HEK293 (cell line): ENCODE measurements at regions not wholly inside any gene's neighbourhood (a gene's known extent, or its start where the extent isn't known, plus 50 kb on each side); places are given as distances from the start of the nearest gene placed in this dataset.

Experiments
- CTCF ChIA-PET: fragments of 350-600 bp; formaldehyde crosslinking; extraction: SDS; loops from one replicate; lab custom pipeline; 2021; ENCODE audit warnings: antibody characterized with exemption; lab: Yijun Ruan, JAX
- POLR2A ChIA-PET: fragments of 300-600 bp; formaldehyde crosslinking; extraction: SDS; loops from one replicate; lab custom pipeline; 2020; ENCODE audit warnings: antibody characterized with exemption, inconsistent platforms; lab: Yijun Ruan, JAX
- H3K27ac ChIP-seq: fragments of 200-500 bp; sonication (Bioruptor generic); 2 replicates; pipeline ENCODE4 v1.5.1; 2014; ENCODE audit warnings: low read depth, low read length, control low read depth, inconsistent platforms; ENCODE audit errors: extremely low read depth
- H3K36me3 ChIP-seq, 2 experiments: fragments of 200-500 bp in 1 of 2; sonication (Bioruptor generic) in 1 of 2; 1 replicate in 1 of 2; 2 replicates in 1 of 2; pipeline ENCODE4 v1.5.1; 2014 to 2017; ENCODE audit warnings: inconsistent platforms in 2 of 2, low read length in 2 of 2; ENCODE audit not compliant: control insufficient read depth in 2 of 2, insufficient read depth in 1 of 2
- H3K4me1 ChIP-seq: fragments of 200-500 bp; sonication (Bioruptor generic); 2 replicates; pipeline ENCODE4 v1.5.1; 2014; ENCODE audit warnings: mild to moderate bottlenecking, low read length, inconsistent platforms; ENCODE audit not compliant: control insufficient read depth, insufficient read depth
- H3K4me3 ChIP-seq: 2 replicates; pipeline ENCODE4 v1.5.1; 2011; ENCODE audit warnings: low read depth, mild to moderate bottlenecking, control low read depth, low read length, moderate library complexity
- H3K9me3 ChIP-seq: fragments of 200-500 bp; sonication (Bioruptor generic); 2 replicates; pipeline ENCODE4 v1.5.1; 2014; ENCODE audit warnings: low read depth, low read length, inconsistent platforms; ENCODE audit not compliant: control insufficient read depth, insufficient read depth
- GLIS1 ChIP-seq: fragments of 450-650 bp; formaldehyde crosslinking; IDR thresholded peaks from 2 replicates; pipeline ENCODE4 v1.5.1; 2016; ENCODE audit warnings: missing biosample characterization, missing genetic modification characterization
- GLIS2 ChIP-seq: fragments of 450-650 bp; formaldehyde crosslinking; IDR thresholded peaks from 2 replicates; pipeline ENCODE4 v1.5.1; 2016; ENCODE audit warnings: missing biosample characterization, missing genetic modification characterization
- KLF10 ChIP-seq: fragments of 450-650 bp; IDR thresholded peaks from 2 replicates; pipeline ENCODE4 v1.5.1; 2018; ENCODE audit warnings: missing biosample characterization, mild to moderate bottlenecking, missing genetic modification characterization
- MZF1 ChIP-seq: fragments of 450-650 bp; formaldehyde crosslinking; IDR thresholded peaks from 2 replicates; pipeline ENCODE4 v1.5.1; 2017; ENCODE audit warnings: missing biosample characterization, missing genetic modification characterization, borderline replicate concordance
- SCRT1 ChIP-seq: fragments of 450-650 bp; formaldehyde crosslinking; IDR thresholded peaks from 2 replicates; pipeline ENCODE4 v1.5.1; 2016; ENCODE audit warnings: missing biosample characterization, missing genetic modification characterization, borderline replicate concordance
- ZBTB1 ChIP-seq: fragments of 450-650 bp; formaldehyde crosslinking; IDR thresholded peaks from 2 replicates; pipeline ENCODE4 v1.5.1; 2016; ENCODE audit warnings: missing biosample characterization, missing genetic modification characterization
- ZFP41 ChIP-seq: fragments of 450-650 bp; formaldehyde crosslinking; IDR thresholded peaks from 2 replicates; pipeline ENCODE4 v1.5.1; 2016; ENCODE audit warnings: missing biosample characterization, missing genetic modification characterization, borderline replicate concordance
- ZNF112 ChIP-seq: fragments of 450-650 bp; formaldehyde crosslinking; IDR thresholded peaks from 2 replicates; pipeline ENCODE4 v1.5.0; 2017; ENCODE audit warnings: missing biosample characterization, missing genetic modification characterization
- ZNF138 ChIP-seq: fragments of 450-650 bp; formaldehyde crosslinking; IDR thresholded peaks from 2 replicates; pipeline ENCODE4 v1.5.1; 2016; ENCODE audit warnings: missing biosample characterization, missing genetic modification characterization, borderline replicate concordance
- ZNF140 ChIP-seq: fragments of 450-650 bp; formaldehyde crosslinking; IDR thresholded peaks from 2 replicates; pipeline ENCODE4 v1.5.1; 2016; ENCODE audit warnings: missing biosample characterization, missing genetic modification characterization
- ZNF157 ChIP-seq: fragments of 450-650 bp; formaldehyde crosslinking; IDR thresholded peaks from 2 replicates; pipeline ENCODE4 v1.5.1; 2016; ENCODE audit warnings: missing biosample characterization, missing genetic modification characterization
- ZNF211 ChIP-seq: fragments of 450-650 bp; formaldehyde crosslinking; IDR thresholded peaks from 2 replicates; pipeline ENCODE4 v1.5.1; 2016; ENCODE audit warnings: low read depth, missing biosample characterization, missing genetic modification characterization
- ZNF24 ChIP-seq: fragments of 450-650 bp; formaldehyde crosslinking; IDR thresholded peaks from 2 replicates; pipeline ENCODE4 v1.5.1; 2016; ENCODE audit warnings: missing biosample characterization, missing genetic modification characterization
- ZNF266 ChIP-seq: fragments of 450-650 bp; formaldehyde crosslinking; IDR thresholded peaks from 2 replicates; pipeline ENCODE4 v1.5.1; 2016; ENCODE audit warnings: missing biosample characterization, missing genetic modification characterization, low read depth
- ZNF324 ChIP-seq: fragments of 450-650 bp; formaldehyde crosslinking; IDR thresholded peaks from 2 replicates; pipeline ENCODE4 v1.5.1; 2016; ENCODE audit warnings: missing biosample characterization, missing genetic modification characterization
- ZNF394 ChIP-seq: fragments of 450-650 bp; formaldehyde crosslinking; IDR thresholded peaks from 2 replicates; pipeline ENCODE4 v1.5.1; 2016; ENCODE audit warnings: missing biosample characterization, missing genetic modification characterization, mild to moderate bottlenecking, moderate library complexity, borderline replicate concordance
- ZNF561 ChIP-seq: fragments of 450-650 bp; IDR thresholded peaks from 2 replicates; pipeline ENCODE4 v1.5.1; 2018; ENCODE audit warnings: missing biosample characterization, missing genetic modification characterization, borderline replicate concordance
- ZNF660 ChIP-seq: fragments of 450-650 bp; IDR thresholded peaks from 2 replicates; pipeline ENCODE4 v1.5.1; 2018; ENCODE audit warnings: missing biosample characterization, mild to moderate bottlenecking, missing genetic modification characterization
- ZNF670 ChIP-seq: fragments of 450-650 bp; formaldehyde crosslinking; IDR thresholded peaks from 2 replicates; pipeline ENCODE4 v1.5.1; 2016; ENCODE audit warnings: missing biosample characterization, missing genetic modification characterization, low read depth
- ZSCAN16 ChIP-seq: fragments of 450-650 bp; formaldehyde crosslinking; IDR thresholded peaks from 2 replicates; pipeline ENCODE4 v1.5.1; 2016; ENCODE audit warnings: missing biosample characterization, missing genetic modification characterization
- ZSCAN23 ChIP-seq: fragments of 450-650 bp; formaldehyde crosslinking; IDR thresholded peaks from 2 replicates; pipeline ENCODE4 v1.5.1; 2016; ENCODE audit warnings: missing biosample characterization, missing genetic modification characterization
- ZXDB ChIP-seq: fragments of 450-650 bp; formaldehyde crosslinking; IDR thresholded peaks from 2 replicates; pipeline ENCODE4 v1.5.1; 2016; ENCODE audit warnings: missing biosample characterization, missing genetic modification characterization
- TF ChIP-seq, protein P1 (sequence below): fragments of 450-650 bp; formaldehyde crosslinking; IDR thresholded peaks from 2 replicates; pipeline ENCODE4 v1.5.1; 2016; ENCODE audit warnings: missing biosample characterization, missing genetic modification characterization
- TF ChIP-seq, protein P2 (sequence below): fragments of 450-650 bp; formaldehyde crosslinking; IDR thresholded peaks from 2 replicates; pipeline ENCODE4 v1.5.1; 2016; ENCODE audit warnings: missing biosample characterization, missing genetic modification characterization
- TF ChIP-seq, protein P3 (sequence below): fragments of 450-650 bp; formaldehyde crosslinking; IDR thresholded peaks from 2 replicates; pipeline ENCODE4 v1.5.1; 2016; ENCODE audit warnings: missing biosample characterization, missing genetic modification characterization
- TF ChIP-seq, protein P4 (sequence below): fragments of 450-650 bp; formaldehyde crosslinking; IDR thresholded peaks from 2 replicates; pipeline ENCODE4 v1.5.1; 2016; ENCODE audit warnings: missing biosample characterization, missing genetic modification characterization
- TF ChIP-seq, protein P5 (sequence below): fragments of 450-650 bp; formaldehyde crosslinking; IDR thresholded peaks from 2 replicates; pipeline ENCODE4 v1.5.1; 2016; ENCODE audit warnings: missing biosample characterization, missing genetic modification characterization
- TF ChIP-seq, protein P6 (sequence below): fragments of 450-650 bp; formaldehyde crosslinking; IDR thresholded peaks from 2 replicates; pipeline ENCODE4 v1.5.1; 2017; ENCODE audit warnings: missing biosample characterization, missing genetic modification characterization

DNA sequence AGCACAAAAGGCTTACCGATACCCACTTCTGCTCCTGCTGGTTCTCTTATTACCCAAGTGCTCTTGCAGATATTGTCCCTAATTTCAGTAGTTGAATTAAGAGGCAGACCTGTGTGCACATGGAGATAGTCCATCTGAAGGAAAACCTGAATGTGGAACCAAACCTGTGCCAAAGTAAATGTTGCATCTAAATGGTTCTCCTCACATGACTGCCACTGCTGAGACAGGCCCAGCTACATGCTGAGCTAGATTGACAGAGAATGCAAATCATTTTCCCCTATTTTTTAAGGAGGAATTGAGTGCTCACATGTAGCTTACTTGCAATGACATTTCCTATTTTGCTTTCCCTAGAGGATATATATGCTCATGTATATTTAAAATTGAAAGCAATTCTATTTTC lies 609.1 kb upstream of the TECRL start:
- no peaks in the 10 kb centered on the region for H3K36me3 ChIP-seq
- no peaks in the 10 kb centered on the region for H3K4me1 ChIP-seq
- no peak overlapping the region for H3K27ac ChIP-seq
- no peaks in the 10 kb centered on the region for H3K9me3 ChIP-seq
- CTCF ChIA-PET = interaction anchor here (0.6 kb wide), 1 partner anchor 10 kb away, joined by 3 read pairs; no protein-coding TSS in a partner anchor
- H3K4me3 ChIP-seq = no peak overlapping the region
- POLR2A ChIA-PET = no interaction called here
- TF ChIP-seq ZNF211 (no peak), MZF1 (tag by site-specific recombination) (no peak), ZNF660 (tag by site-specific recombination) (no peak), GLIS2 (tag by site-specific recombination) (no peak), ZNF157 (tag by site-specific recombination) (no peak), ZNF112 (tag by site-specific recombination) (no peak), ZNF670 (tag by site-specific recombination) (no peak), ZNF140 (tag by site-specific recombination) (no peak), SCRT1 (tag by site-specific recombination) (no peak), ZSCAN23 (no peak), KLF10 (tag by site-specific recombination) (no peak), ZNF266 (no peak), ZNF138 (tag by site-specific recombination) (no peak), ZNF561 (no peak), ZXDB (tag by site-specific recombination) (no peak)
- TF ChIP-seq, protein P1, sequence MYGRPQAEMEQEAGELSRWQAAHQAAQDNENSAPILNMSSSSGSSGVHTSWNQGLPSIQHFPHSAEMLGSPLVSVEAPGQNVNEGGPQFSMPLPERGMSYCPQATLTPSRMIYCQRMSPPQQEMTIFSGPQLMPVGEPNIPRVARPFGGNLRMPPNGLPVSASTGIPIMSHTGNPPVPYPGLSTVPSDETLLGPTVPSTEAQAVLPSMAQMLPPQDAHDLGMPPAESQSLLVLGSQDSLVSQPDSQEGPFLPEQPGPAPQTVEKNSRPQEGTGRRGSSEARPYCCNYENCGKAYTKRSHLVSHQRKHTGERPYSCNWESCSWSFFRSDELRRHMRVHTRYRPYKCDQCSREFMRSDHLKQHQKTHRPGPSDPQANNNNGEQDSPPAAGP = no peak
- TF ChIP-seq, protein P2, sequence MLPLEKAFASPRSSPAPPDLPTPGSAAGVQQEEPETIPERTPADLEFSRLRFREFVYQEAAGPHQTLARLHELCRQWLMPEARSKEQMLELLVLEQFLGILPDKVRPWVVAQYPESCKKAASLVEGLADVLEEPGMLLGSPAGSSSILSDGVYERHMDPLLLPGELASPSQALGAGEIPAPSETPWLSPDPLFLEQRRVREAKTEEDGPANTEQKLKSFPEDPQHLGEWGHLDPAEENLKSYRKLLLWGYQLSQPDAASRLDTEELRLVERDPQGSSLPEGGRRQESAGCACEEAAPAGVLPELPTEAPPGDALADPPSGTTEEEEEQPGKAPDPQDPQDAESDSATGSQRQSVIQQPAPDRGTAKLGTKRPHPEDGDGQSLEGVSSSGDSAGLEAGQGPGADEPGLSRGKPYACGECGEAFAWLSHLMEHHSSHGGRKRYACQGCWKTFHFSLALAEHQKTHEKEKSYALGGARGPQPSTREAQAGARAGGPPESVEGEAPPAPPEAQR (tag by site-specific recombination) = no peak
- TF ChIP-seq, all 188 proteins: peak for 0

DNA sequence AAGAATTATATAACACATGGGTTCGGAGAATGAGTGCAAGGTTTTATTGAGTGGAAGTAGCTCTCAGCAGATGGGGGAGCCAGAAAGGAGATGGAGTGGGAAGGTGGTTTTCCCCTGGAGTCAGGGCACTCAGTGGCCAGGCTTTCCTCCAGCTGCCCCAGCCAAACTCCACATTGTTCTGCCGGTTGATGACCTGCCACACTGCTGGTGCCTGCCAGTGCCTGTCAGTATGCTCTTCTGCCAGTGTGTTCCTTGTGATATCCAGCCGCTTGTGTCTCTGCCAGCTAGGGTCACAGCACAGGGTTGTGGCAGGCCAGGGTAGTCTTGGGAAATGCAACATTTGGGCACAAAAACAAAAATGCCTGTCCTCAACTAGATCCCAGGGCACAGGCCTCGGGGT lies 604.8 kb upstream of the TECRL start:
- Histone ChIP-seq H3K9me3 (no peaks in the 10 kb centered on the region), H3K36me3 (no peaks in the 10 kb centered on the region), H3K4me1 (no peaks in the 10 kb centered on the region), H3K4me3 (no peak overlapping the region), H3K27ac (no peak overlapping the region)
- TF ChIP-seq, protein P3, sequence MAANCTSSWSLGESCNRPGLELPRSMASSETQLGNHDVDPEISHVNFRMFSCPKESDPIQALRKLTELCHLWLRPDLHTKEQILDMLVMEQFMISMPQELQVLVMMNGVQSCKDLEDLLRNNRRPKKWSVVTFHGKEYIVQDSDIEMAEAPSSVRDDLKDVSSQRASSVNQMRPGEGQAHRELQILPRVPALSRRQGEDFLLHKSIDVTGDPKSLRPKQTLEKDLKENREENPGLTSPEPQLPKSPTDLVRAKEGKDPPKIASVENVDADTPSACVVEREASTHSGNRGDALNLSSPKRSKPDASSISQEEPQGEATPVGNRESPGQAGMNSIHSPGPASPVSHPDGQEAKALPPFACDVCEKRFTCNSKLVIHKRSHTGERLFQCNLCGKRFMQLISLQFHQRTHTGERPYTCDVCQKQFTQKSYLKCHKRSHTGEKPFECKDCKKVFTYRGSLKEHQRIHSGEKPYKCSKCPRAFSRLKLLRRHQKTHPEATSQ = no peak
- TF ChIP-seq, protein P4, sequence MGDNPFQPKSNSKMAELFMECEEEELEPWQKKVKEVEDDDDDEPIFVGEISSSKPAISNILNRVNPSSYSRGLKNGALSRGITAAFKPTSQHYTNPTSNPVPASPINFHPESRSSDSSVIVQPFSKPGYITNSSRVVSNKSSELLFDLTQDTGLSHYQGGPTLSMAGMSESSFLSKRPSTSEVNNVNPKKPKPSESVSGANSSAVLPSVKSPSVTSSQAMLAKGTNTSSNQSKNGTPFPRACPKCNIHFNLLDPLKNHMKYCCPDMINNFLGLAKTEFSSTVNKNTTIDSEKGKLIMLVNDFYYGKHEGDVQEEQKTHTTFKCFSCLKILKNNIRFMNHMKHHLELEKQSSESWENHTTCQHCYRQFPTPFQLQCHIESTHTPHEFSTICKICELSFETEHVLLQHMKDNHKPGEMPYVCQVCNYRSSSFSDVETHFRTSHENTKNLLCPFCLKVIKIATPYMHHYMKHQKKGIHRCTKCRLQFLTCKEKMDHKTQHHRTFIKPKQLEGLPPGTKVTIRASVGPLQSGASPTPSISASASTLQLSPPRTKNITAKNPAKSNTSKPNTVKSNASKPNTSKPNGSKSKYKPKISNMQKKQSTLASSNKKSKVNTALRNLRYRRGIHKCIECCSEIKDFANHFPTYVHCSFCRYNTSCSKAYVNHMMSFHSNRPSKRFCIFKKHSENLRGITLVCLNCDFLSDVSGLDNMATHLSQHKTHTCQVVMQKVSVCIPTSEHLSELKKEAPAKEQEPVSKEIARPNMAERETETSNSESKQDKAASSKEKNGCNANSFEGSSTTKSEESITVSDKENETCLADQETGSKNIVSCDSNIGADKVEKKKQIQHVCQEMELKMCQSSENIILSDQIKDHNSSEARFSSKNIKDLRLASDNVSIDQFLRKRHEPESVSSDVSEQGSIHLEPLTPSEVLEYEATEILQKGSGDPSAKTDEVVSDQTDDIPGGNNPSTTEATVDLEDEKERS (tag by site-specific recombination) = no peak
- TF ChIP-seq, protein P5, sequence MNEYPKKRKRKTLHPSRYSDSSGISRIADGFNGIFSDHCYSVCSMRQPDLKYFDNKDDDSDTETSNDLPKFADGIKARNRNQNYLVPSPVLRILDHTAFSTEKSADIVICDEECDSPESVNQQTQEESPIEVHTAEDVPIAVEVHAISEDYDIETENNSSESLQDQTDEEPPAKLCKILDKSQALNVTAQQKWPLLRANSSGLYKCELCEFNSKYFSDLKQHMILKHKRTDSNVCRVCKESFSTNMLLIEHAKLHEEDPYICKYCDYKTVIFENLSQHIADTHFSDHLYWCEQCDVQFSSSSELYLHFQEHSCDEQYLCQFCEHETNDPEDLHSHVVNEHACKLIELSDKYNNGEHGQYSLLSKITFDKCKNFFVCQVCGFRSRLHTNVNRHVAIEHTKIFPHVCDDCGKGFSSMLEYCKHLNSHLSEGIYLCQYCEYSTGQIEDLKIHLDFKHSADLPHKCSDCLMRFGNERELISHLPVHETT (tag by site-specific recombination) = no peak
- TF ChIP-seq ZBTB1 (tag by site-specific recombination) = no peak
- TF ChIP-seq ZSCAN16 = no peak
- TF ChIP-seq ZNF394 (tag by site-specific recombination) = no peak
- no peak for TF ChIP-seq ZFP41
- TF ChIP-seq ZNF24 (tag by site-specific recombination) = no peak
- TF ChIP-seq GLIS1 (tag by site-specific recombination) = no peak
- no peak for TF ChIP-seq ZNF324 (tag by site-specific recombination)
- TF ChIP-seq, protein P6, sequence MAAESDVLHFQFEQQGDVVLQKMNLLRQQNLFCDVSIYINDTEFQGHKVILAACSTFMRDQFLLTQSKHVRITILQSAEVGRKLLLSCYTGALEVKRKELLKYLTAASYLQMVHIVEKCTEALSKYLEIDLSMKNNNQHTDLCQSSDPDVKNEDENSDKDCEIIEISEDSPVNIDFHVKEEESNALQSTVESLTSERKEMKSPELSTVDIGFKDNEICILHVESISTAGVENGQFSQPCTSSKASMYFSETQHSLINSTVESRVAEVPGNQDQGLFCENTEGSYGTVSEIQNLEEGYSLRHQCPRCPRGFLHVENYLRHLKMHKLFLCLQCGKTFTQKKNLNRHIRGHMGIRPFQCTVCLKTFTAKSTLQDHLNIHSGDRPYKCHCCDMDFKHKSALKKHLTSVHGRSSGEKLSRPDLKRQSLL (tag by site-specific recombination) = no peak
- ChIA-PET POLR2A (no interaction called here), CTCF (no interaction called here)
